ENCODE measurements at regions not wholly inside any gene's neighbourhood (a gene's known extent, or its start where the extent isn't known, plus 50 kb on each side); places are given as distances from the start of the nearest gene placed in this dataset.
"Not testable (repeated sequence)": the region's sequence is repeated elsewhere in the genome, so short reads cannot be mapped to it uniquely, and the experiment has no call there.

DNA sequence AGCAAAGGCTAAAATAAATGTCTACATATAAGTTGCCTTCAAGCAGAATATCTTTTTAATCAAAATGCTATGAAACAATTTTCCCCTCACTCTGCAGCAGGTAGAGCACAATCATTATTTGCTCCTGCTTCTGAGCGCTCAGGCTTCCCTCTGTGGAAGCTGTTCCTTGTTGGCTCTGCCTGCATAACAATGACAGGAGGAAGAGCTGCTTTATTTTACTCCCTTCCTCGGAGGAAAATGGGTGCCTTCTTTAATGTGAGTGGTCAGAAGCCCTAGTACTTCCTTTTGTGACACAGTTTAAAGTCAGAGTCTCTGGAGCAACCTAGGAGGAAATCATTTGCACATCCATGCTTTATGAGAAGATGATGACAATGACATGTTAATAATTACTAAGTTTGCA, 492.1 kb downstream of the CDH8 start:
- H3K9me3 ChIP-seq (replicated peaks): 0 out of 2 replicates have a peak, but pooled peaks cover 3% of the 10 kb centered on the region
- no peak overlapping the region for H3K4me3 ChIP-seq
- H3K4me1 ChIP-seq (replicated peaks): no peaks in the 10 kb centered on the region
- no peak for DNase-seq (ENCODE audit: low read depth in 1 of 2, low spot score in 2 of 2)
- no peaks in the 10 kb centered on the region for H3K27me3 ChIP-seq (replicated peaks)
- H3K27ac ChIP-seq: no peak overlapping the region
- no peaks in the 10 kb centered on the region for H3K36me3 ChIP-seq

DNA sequence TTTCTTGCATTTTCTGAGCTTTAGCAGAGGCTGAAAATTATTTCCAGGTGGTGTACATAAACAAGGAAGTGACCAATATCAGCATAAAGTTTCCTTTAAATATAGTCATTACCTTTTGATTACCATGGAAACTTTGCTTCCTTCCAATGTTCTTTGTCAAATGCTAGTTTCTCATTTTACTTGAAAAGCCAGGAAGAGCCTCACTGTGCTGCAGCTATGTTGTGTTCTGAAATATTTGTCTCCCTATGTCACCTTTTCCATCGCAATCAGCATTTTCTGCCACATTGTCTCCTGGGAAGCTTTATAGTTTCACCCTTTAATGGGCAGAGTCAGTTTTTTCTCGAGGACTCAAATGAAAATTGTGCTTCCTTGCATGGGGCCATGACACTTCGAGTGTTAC, 496.0 kb downstream of the CDH8 start:
- no peak for DNase-seq (ENCODE audit: low read depth in 1 of 2, low spot score in 2 of 2)
- Histone ChIP-seq H3K36me3 (no peaks in the 10 kb centered on the region), H3K4me1 (replicated peaks) (no peaks in the 10 kb centered on the region), H3K27ac (no peak overlapping the region), H3K9me3 (replicated peaks) (no peaks in the 10 kb centered on the region), H3K27me3 (replicated peaks) (no peaks in the 10 kb centered on the region), H3K4me3 (no peak overlapping the region)

DNA sequence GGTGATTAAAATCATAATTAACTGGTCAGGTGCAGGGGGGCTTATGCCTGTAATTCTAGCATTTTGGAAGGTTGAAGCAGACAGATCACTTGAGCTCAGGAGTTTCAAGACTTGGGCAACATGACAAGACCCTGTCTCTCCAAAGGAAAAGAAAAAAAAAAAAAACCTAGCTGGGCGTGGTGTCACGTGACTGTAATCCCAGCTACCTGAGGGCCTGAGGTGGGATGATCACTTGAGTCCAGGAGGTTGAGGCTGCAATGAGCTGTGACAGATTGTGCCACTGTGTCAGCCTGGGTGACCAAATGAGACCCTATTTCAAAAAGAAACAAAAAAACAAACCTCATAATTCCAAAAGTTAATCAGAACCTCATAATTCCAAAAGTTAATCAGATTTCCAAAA, 505.5 kb downstream of the CDH8 start:
- no peak overlapping the region for H3K27ac ChIP-seq
- H3K27me3 ChIP-seq (replicated peaks): no peaks in the 10 kb centered on the region
- H3K9me3 ChIP-seq (replicated peaks): no peaks in the 10 kb centered on the region
- H3K36me3 ChIP-seq: no peaks in the 10 kb centered on the region
- H3K4me3 ChIP-seq: no peak overlapping the region
- no peak for DNase-seq (ENCODE audit: low read depth in 1 of 2, low spot score in 2 of 2)
- no peaks in the 10 kb centered on the region for H3K4me1 ChIP-seq (replicated peaks)

DNA sequence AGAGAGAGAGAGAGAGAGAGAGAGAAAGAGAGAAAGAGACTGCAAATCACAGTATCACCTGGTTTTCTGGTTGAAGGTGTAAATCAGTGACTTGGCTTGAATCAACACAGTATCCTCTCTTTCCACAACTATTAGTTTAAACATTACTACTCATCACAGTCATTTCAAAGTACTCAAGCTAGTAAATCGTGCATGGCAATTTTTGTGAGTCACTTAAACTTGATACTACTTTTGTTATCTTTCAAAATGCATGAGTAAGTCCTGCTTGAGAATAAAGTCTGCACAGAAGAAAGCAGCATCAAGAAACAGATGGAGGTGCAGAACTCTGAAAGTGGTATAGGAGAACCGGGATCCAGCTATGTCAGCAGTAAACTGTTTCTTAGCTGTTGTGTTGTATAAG, 535.4 kb downstream of the CDH8 start:
- no peak overlapping the region for H3K27ac ChIP-seq
- no peak overlapping the region for H3K4me3 ChIP-seq
- H3K36me3 ChIP-seq: no peaks in the 10 kb centered on the region
- DNase-seq (ENCODE audit: low read depth in 1 of 2, low spot score in 2 of 2): no peak
- H3K4me1 ChIP-seq (replicated peaks): no peaks in the 10 kb centered on the region
- H3K9me3 ChIP-seq (replicated peaks): 0 out of 2 replicates have a peak, but pooled peaks cover 5% of the 10 kb centered on the region
- no peaks in the 10 kb centered on the region for H3K27me3 ChIP-seq (replicated peaks)

DNA sequence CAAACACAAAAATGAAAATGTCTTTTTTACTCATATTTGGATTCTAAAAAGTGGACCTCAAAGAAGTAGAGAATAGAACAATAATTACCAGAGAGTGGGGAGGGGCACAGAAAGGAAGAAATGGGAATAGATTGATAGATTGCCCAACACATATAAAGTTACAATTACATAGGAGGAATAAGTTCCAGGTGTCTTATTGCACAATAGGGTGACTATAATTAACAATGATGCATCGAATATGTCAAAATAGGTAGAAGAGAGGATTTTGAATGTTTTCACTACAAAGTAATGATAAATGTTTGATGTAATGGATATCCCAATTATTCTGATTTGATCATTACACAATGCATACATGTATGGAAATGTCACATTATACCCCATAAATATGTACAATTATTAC, 556.0 kb downstream of the CDH8 start:
- H3K9me3 ChIP-seq (replicated peaks): peaks cover 2% of the 10 kb centered on the region; the same call in 1 of the 2 replicates
- H3K4me1 ChIP-seq (replicated peaks): no peaks in the 10 kb centered on the region
- no peaks in the 10 kb centered on the region for H3K36me3 ChIP-seq
- no peak overlapping the region for H3K4me3 ChIP-seq
- no peak for DNase-seq (ENCODE audit: low read depth in 1 of 2, low spot score in 2 of 2)
- H3K27ac ChIP-seq: no peak overlapping the region
- H3K27me3 ChIP-seq (replicated peaks): no peaks in the 10 kb centered on the region

DNA sequence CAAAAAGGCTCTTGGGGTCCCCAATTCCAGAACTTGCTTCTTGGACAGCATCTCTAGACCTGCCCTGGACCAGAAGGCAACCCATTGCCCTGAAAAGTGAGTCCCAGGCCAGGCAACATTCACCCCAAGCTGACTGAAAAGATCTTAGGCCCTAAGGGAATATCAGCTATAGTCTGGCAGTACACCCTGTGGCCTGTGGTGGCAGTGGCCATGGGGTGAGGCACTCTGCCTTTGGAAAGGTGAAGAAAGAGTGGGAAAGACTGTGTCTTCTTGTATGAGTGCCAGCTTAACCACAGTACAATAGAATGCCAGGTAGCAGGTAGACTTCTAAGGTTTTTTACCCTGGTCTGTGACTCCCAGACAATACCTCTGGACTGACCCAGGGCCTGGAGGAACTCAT, 564.5 kb downstream of the CDH8 start:
- Histone ChIP-seq H3K27ac (no peak overlapping the region), H3K36me3 (no peaks in the 10 kb centered on the region), H3K4me3 (no peak overlapping the region), H3K27me3 (replicated peaks) (no peaks in the 10 kb centered on the region), H3K4me1 (replicated peaks) (no peaks in the 10 kb centered on the region), H3K9me3 (replicated peaks) (no peaks in the 10 kb centered on the region; the same call in 1 of the 2 replicates)
- no peak for DNase-seq (ENCODE audit: low read depth in 1 of 2, low spot score in 2 of 2)

DNA sequence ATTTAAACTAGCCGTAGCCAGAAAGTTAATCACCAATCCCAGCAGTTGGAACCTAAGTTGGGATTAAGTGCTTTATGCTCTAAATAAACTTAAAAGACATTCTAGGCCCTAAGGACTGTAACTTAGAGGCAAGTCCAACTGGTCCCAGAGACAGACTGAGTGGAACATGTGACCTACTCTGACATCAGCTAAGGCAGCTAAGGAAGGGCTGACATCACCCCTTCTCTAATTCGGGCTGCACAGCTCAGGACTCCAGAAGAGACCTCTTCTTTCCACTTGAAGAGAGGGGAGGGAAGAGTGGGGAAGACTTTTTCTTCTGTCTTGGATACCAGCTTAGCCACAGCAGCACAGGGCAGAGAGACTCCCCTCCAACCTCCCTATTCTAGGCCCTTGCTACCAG, 565.2 kb downstream of the CDH8 start:
- Histone ChIP-seq H3K4me1 (replicated peaks) (no peaks in the 10 kb centered on the region), H3K9me3 (replicated peaks) (no peaks in the 10 kb centered on the region; the same call in 1 of the 2 replicates), H3K27me3 (replicated peaks) (no peaks in the 10 kb centered on the region), H3K27ac (no peak overlapping the region), H3K4me3 (no peak overlapping the region), H3K36me3 (no peaks in the 10 kb centered on the region)
- no peak for DNase-seq (ENCODE audit: low read depth in 1 of 2, low spot score in 2 of 2)

DNA sequence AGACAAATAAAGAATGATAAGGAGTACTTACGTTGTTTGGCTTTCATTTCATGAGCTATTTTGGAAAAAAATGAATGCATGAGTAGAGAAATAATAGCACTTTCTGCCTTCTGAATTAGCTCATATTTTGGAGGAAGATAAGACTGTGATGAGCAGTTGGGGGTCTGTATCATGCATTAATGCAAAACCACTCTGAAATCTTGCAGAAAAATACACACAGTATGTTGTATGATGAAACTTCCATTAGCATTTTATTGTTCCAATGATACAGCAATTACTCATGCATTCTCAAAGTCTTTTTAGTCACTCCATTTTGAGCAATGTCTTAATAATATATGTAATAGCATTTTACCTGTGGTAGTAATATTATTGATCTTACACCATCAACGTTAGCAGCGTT, 571.0 kb downstream of the CDH8 start:
- no peaks in the 10 kb centered on the region for H3K4me1 ChIP-seq (replicated peaks)
- no peaks in the 10 kb centered on the region for H3K9me3 ChIP-seq (replicated peaks)
- no peaks in the 10 kb centered on the region for H3K36me3 ChIP-seq
- no peak overlapping the region for H3K4me3 ChIP-seq
- no peak overlapping the region for H3K27ac ChIP-seq
- DNase-seq (ENCODE audit: low read depth in 1 of 2, low spot score in 2 of 2): no peak
- no peaks in the 10 kb centered on the region for H3K27me3 ChIP-seq (replicated peaks)

DNA sequence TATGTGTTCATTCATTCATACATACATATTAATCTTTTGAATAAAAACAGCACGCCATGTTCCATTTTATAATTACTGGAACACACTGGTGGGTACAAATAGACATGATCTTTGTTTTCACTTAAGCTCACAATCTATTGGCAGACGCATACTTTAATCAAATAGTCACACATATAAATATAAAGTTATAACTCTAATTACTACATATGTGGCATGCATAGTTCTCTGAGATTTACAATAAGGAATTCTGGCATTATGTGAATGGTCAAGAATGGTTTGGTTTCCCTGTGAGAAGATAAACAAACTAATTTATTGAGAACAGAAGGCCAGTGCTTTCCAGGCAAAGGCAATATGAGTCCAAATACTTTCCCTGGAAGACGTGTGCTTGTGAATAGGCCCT, 576.2 kb downstream of the CDH8 start:
- Histone ChIP-seq H3K27ac (no peak overlapping the region), H3K4me3 (no peak overlapping the region), H3K9me3 (replicated peaks) (peaks cover 4% of the 10 kb centered on the region; the same call in 1 of the 2 replicates), H3K4me1 (replicated peaks) (no peaks in the 10 kb centered on the region), H3K36me3 (no peaks in the 10 kb centered on the region), H3K27me3 (replicated peaks) (no peaks in the 10 kb centered on the region)
- no peak for DNase-seq (ENCODE audit: low read depth in 1 of 2, low spot score in 2 of 2)

DNA sequence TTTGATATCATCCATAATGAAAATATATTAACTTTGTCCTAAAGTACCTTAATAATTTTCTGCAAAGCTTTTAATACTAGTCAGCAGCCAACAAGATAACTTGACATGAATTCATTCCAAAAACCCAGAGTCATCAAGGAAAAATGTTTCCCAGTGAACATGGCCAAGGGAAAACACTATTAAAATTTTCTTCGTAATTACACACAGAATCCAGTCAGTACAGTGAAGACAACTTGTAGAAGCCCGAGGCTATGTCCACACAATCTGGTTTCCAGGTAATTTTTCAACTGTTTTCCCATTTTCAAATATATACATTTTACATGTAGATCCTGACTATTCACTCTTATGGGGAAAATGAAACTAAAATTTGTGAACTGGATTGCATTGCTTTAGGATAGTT, 600.9 kb downstream of the CDH8 start:
- H3K27ac ChIP-seq: no peak overlapping the region
- no peaks in the 10 kb centered on the region for H3K4me1 ChIP-seq (replicated peaks)
- H3K4me3 ChIP-seq: no peak overlapping the region
- H3K36me3 ChIP-seq: no peaks in the 10 kb centered on the region
- no peaks in the 10 kb centered on the region for H3K27me3 ChIP-seq (replicated peaks)
- 0 out of 2 replicates have a peak, but pooled peaks cover 2% of the 10 kb centered on the region for H3K9me3 ChIP-seq (replicated peaks)
- no peak for DNase-seq (ENCODE audit: low read depth in 1 of 2, low spot score in 2 of 2)

DNA sequence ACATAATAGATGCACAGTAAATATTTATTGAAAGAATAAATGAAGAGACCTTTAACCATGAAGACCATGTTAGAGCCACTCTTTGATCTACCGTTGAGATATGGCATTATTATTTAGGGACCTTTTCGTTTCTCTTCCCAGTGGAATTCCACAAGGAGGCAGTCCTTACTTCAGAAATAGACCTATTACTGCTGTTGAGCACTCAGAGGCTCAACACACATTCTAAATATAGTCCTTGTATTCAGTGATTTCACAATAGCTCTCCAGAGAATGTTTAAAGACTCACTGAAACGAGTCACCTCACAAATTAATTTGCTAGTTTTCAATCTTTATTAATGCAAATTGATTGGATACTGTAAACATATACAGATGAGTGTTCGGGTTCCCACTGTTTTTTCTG, 603.8 kb downstream of the CDH8 start:
- Histone ChIP-seq H3K36me3 (no peaks in the 10 kb centered on the region), H3K4me1 (replicated peaks) (no peaks in the 10 kb centered on the region), H3K9me3 (replicated peaks) (no peaks in the 10 kb centered on the region), H3K4me3 (no peak overlapping the region), H3K27ac (no peak overlapping the region), H3K27me3 (replicated peaks) (no peaks in the 10 kb centered on the region)
- no peak for DNase-seq (ENCODE audit: low read depth in 1 of 2, low spot score in 2 of 2)

DNA sequence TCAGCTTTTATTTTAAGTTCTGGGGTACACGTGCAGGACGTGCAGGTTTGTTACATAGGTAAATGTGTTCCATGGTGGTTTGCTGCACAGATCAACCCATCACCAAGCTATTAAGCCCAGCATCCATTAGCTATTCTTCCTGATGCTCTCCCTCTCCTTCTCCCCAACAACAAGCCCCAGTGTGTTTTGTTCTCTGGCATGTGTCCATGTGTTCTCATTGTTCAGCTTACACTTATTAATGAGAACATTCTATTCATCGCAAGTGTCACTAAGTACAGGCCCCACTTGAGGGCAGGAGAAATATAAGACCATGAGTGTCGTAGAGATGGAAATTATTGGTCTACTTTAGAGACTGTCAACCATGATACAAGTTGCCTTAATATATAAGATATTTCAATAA, 615.1 kb downstream of the CDH8 start:
- DNase-seq (ENCODE audit: low read depth in 1 of 2, low spot score in 2 of 2): no peak
- Histone ChIP-seq H3K4me1 (replicated peaks) (no peaks in the 10 kb centered on the region), H3K27me3 (replicated peaks) (no peaks in the 10 kb centered on the region), H3K27ac (no peak overlapping the region), H3K36me3 (no peaks in the 10 kb centered on the region), H3K9me3 (replicated peaks) (peaks cover 3% of the 10 kb centered on the region; the same call in 1 of the 2 replicates), H3K4me3 (no peak overlapping the region)

DNA sequence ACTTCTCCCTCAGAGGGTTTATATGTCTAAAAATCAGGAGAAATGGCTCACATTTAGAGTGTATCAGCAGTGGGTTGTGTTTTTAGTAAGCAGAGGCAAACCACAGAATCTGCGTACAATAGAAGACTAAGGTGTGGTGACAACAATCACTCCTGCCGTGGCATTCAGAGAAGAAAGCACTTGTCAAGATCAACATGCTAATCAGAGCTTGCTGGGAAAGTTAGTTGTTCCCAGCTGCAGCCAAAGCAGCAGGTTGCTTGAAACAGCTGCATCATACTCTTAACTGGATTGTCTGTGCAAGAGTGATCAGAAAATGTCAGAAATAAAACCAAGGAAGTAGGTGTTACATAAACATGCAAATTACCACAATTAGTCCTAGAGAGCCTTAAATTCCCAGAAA, 616.4 kb downstream of the CDH8 start:
- no peak for DNase-seq (ENCODE audit: low read depth in 1 of 2, low spot score in 2 of 2)
- no peaks in the 10 kb centered on the region for H3K4me1 ChIP-seq (replicated peaks)
- no peak overlapping the region for H3K27ac ChIP-seq
- no peak overlapping the region for H3K4me3 ChIP-seq
- no peaks in the 10 kb centered on the region for H3K36me3 ChIP-seq
- H3K9me3 ChIP-seq (replicated peaks): no peaks in the 10 kb centered on the region; the same call in 1 of the 2 replicates
- no peaks in the 10 kb centered on the region for H3K27me3 ChIP-seq (replicated peaks)

DNA sequence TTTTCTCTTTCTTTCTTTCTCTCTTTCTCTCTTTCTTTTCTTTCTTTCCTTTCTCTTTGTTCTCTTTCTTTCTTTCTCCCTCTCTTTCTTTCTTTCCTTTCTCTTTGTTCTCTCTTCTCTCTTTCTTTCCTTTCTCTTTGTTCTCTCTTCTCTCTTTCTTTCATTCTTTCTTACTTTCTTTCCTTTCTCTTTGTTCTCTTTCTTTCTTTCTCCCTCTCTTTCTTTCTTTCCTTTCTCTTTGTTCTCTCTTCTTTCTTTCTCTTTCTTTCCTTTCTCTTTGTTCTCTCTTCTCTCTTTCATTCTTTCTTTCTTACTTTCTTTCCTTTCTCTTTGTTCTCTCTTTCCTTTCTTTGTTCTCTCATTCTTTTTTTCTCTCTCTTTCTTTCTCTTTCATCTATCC, 617.4 kb downstream of the CDH8 start:
- H3K9me3 ChIP-seq (replicated peaks); H3K36me3 ChIP-seq; H3K4me3 ChIP-seq; H3K27ac ChIP-seq; DNase-seq (ENCODE audit: low read depth in 1 of 2, low spot score in 2 of 2); H3K4me1 ChIP-seq (replicated peaks); H3K27me3 ChIP-seq (replicated peaks): not testable (repeated sequence)

DNA sequence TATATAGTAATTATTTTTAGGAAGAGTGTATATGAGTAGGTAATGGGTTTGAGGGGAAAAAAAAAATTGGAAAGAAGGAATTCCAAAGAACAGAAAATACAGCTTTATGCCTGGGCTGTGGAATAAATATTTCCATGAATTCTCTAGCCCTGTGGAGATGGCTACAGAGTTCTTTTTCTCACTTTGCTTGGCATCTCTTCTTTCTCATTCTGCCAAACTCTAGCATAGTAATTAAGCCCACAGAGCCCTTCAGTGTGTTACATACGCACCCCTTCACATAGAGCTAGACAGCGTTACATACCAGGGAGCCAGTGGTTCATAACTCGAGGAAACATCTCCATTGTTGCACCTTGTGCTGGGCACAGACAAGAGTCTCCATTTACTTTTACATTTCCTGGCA, 621.1 kb downstream of the CDH8 start:
- H3K4me1 ChIP-seq (replicated peaks): no peaks in the 10 kb centered on the region
- no peak for DNase-seq (ENCODE audit: low read depth in 1 of 2, low spot score in 2 of 2)
- no peaks in the 10 kb centered on the region for H3K9me3 ChIP-seq (replicated peaks)
- no peak overlapping the region for H3K27ac ChIP-seq
- no peaks in the 10 kb centered on the region for H3K27me3 ChIP-seq (replicated peaks)
- no peaks in the 10 kb centered on the region for H3K36me3 ChIP-seq
- no peak overlapping the region for H3K4me3 ChIP-seq

Data from SJSA1 (cell line).